OCI-LY1 (cell line): ENCODE measurements at regions not wholly inside any gene's neighbourhood (a gene's known extent, or its start where the extent isn't known, plus 50 kb on each side); places are given as distances from the start of the nearest gene placed in this dataset.

Source experiments
- EZH2 ChIP-seq: fragments of 200-600 bp; sonication (generic), shearing (Covaris generic); IDR thresholded peaks from 2 replicates; pipeline ENCODE4 v1.8.0; 2017; ENCODE audit warnings: borderline replicate concordance, mixed run types, mild to moderate bottlenecking, antibody characterized with exemption, low read length, moderate library complexity, mixed read lengths
- TF ChIP-seq, protein P1 (sequence below): fragments of 200-600 bp; sonication (generic), shearing (Covaris generic); IDR thresholded peaks from 2 replicates; pipeline ENCODE4 v1.5.1; 2017; ENCODE audit warnings: mild to moderate bottlenecking, antibody characterized with exemption, low read length, moderate library complexity, mixed read lengths

DNA sequence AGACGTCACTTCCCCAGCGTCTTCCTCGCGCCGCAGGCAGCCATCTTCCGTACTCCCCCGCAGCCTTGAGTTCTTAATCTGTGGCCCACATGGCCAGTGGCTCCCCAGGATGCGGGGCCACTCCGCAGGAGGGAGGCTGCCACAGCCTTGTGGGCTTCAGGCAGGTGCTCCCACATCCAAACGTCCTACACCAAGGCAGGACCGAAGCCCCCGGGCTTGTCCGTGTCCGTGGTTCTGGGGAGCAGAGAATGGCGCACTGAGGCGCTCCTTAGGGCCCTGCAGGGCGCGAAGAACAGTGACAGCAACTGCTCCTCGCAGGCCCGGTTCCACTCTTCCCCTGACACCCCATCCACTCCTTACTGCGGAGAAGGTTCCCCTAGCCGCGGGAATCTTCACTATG, 755.8 kb downstream of the PRIM2 start:
- TF ChIP-seq EZH2 = no peak
- TF ChIP-seq, protein P1, sequence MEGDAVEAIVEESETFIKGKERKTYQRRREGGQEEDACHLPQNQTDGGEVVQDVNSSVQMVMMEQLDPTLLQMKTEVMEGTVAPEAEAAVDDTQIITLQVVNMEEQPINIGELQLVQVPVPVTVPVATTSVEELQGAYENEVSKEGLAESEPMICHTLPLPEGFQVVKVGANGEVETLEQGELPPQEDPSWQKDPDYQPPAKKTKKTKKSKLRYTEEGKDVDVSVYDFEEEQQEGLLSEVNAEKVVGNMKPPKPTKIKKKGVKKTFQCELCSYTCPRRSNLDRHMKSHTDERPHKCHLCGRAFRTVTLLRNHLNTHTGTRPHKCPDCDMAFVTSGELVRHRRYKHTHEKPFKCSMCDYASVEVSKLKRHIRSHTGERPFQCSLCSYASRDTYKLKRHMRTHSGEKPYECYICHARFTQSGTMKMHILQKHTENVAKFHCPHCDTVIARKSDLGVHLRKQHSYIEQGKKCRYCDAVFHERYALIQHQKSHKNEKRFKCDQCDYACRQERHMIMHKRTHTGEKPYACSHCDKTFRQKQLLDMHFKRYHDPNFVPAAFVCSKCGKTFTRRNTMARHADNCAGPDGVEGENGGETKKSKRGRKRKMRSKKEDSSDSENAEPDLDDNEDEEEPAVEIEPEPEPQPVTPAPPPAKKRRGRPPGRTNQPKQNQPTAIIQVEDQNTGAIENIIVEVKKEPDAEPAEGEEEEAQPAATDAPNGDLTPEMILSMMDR = no peak
